ENCODE measurements at regions not wholly inside any gene's neighbourhood (a gene's known extent, or its start where the extent isn't known, plus 50 kb on each side); places are given as distances from the start of the nearest gene placed in this dataset.

DNA sequence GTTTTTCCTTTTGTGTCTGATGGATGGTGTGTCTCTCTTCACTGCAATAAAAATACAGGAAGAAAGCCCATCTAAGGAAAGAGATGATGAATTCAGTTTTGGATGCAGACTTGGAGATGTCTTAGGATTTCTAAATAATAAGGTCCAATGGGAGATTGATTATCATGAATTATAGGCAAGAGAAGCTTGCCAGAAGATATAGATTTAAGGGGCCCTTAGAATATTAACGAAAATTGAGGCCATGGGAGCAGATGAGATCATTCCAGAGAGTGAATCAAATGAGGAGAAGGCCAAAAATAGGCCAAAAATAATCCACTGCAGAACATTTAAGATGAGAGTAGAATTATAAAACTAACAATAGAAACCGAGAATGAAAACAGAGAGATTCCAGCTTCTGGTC is 63.1 kb downstream of the KCNJ2 start:
- no peaks in the 10 kb centered on the region for H3F3A ChIP-seq (replicated peaks; ENCODE audit: low read depth)
- H3K4me2 ChIP-seq, result no peak overlapping the region
- no peaks in the 10 kb centered on the region; the same call in 2 of the 3 replicates for H3K4me1 Mint-ChIP-seq
- no peaks in the 10 kb centered on the region for H3K4me1 ChIP-seq (ENCODE audit: insufficient read depth)
- H3K27me3 ChIP-seq (ENCODE audit: insufficient read depth), result no peaks in the 10 kb centered on the region
- no peak overlapping the region for H3K4me3 ChIP-seq
- DNase-seq (ENCODE audit: low spot score) (no peak), ATAC-seq (no peak)
- no peaks in the 10 kb centered on the region for H3K79me2 ChIP-seq (replicated peaks; ENCODE audit: insufficient read depth)
- H3K9me2 ChIP-seq (ENCODE audit: insufficient read depth), result no peaks in the 10 kb centered on the region; the same call in 1 of the 2 replicates
- no peaks in the 10 kb centered on the region for H3K36me3 ChIP-seq (ENCODE audit: insufficient read depth)
- peaks cover 3% of the 10 kb centered on the region; the same call in 1 of the 3 replicates for H3K9me3 Mint-ChIP-seq
- no peak overlapping the region for H2AFZ ChIP-seq
- no peak overlapping the region for H3K4me3 Mint-ChIP-seq
- no peak overlapping the region for H3K27ac Mint-ChIP-seq
- H3K27me3 Mint-ChIP-seq (ENCODE audit: insufficient read depth, low read depth, poor library complexity), result peaks cover 3% of the 10 kb centered on the region
- no peaks in the 10 kb centered on the region for H4K20me1 ChIP-seq (replicated peaks; ENCODE audit: insufficient read depth)
- TF ChIP-seq CREB1 (CRISPR knock-in tag; IDR thresholded peaks at IDR 0.05; ENCODE audit: low read depth) (no peak), STAT1 (IDR thresholded peaks at IDR 0.05; ENCODE audit: unreplicated experiment) (no peak), JUNB (IDR thresholded peaks at IDR 0.05; ENCODE audit: unreplicated experiment) (no peak), POLR2AphosphoS5 (IDR thresholded peaks at IDR 0.05; ENCODE audit: low read depth) (no peak), ETS1 (IDR thresholded peaks at IDR 0.05) (no peak), ZNF331 (CRISPR knock-in tag; IDR thresholded peaks at IDR 0.05; ENCODE audit: low read depth) (no peak), ZNF114 (CRISPR knock-in tag; IDR thresholded peaks at IDR 0.05) (no peak), EZH2phosphoT487 (IDR thresholded peaks at IDR 0.05; ENCODE audit: unreplicated experiment) (no peak), NANOG (IDR thresholded peaks at IDR 0.05; ENCODE audit: borderline replicate concordance) (no peak), EZH2 (IDR thresholded peaks at IDR 0.05; ENCODE audit: low read depth, unreplicated experiment) (no peak)
- TF ChIP-seq, protein P1, sequence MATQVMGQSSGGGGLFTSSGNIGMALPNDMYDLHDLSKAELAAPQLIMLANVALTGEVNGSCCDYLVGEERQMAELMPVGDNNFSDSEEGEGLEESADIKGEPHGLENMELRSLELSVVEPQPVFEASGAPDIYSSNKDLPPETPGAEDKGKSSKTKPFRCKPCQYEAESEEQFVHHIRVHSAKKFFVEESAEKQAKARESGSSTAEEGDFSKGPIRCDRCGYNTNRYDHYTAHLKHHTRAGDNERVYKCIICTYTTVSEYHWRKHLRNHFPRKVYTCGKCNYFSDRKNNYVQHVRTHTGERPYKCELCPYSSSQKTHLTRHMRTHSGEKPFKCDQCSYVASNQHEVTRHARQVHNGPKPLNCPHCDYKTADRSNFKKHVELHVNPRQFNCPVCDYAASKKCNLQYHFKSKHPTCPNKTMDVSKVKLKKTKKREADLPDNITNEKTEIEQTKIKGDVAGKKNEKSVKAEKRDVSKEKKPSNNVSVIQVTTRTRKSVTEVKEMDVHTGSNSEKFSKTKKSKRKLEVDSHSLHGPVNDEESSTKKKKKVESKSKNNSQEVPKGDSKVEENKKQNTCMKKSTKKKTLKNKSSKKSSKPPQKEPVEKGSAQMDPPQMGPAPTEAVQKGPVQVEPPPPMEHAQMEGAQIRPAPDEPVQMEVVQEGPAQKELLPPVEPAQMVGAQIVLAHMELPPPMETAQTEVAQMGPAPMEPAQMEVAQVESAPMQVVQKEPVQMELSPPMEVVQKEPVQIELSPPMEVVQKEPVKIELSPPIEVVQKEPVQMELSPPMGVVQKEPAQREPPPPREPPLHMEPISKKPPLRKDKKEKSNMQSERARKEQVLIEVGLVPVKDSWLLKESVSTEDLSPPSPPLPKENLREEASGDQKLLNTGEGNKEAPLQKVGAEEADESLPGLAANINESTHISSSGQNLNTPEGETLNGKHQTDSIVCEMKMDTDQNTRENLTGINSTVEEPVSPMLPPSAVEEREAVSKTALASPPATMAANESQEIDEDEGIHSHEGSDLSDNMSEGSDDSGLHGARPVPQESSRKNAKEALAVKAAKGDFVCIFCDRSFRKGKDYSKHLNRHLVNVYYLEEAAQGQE (IDR thresholded peaks at IDR 0.05; ENCODE audit: unreplicated experiment), result no peak
- TF ChIP-seq, protein P2, sequence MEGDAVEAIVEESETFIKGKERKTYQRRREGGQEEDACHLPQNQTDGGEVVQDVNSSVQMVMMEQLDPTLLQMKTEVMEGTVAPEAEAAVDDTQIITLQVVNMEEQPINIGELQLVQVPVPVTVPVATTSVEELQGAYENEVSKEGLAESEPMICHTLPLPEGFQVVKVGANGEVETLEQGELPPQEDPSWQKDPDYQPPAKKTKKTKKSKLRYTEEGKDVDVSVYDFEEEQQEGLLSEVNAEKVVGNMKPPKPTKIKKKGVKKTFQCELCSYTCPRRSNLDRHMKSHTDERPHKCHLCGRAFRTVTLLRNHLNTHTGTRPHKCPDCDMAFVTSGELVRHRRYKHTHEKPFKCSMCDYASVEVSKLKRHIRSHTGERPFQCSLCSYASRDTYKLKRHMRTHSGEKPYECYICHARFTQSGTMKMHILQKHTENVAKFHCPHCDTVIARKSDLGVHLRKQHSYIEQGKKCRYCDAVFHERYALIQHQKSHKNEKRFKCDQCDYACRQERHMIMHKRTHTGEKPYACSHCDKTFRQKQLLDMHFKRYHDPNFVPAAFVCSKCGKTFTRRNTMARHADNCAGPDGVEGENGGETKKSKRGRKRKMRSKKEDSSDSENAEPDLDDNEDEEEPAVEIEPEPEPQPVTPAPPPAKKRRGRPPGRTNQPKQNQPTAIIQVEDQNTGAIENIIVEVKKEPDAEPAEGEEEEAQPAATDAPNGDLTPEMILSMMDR (conservative IDR thresholded peaks at IDR 0.05; ENCODE audit: low read depth in 2 of 2), result no peak
- TF ChIP-seq, protein P3, sequence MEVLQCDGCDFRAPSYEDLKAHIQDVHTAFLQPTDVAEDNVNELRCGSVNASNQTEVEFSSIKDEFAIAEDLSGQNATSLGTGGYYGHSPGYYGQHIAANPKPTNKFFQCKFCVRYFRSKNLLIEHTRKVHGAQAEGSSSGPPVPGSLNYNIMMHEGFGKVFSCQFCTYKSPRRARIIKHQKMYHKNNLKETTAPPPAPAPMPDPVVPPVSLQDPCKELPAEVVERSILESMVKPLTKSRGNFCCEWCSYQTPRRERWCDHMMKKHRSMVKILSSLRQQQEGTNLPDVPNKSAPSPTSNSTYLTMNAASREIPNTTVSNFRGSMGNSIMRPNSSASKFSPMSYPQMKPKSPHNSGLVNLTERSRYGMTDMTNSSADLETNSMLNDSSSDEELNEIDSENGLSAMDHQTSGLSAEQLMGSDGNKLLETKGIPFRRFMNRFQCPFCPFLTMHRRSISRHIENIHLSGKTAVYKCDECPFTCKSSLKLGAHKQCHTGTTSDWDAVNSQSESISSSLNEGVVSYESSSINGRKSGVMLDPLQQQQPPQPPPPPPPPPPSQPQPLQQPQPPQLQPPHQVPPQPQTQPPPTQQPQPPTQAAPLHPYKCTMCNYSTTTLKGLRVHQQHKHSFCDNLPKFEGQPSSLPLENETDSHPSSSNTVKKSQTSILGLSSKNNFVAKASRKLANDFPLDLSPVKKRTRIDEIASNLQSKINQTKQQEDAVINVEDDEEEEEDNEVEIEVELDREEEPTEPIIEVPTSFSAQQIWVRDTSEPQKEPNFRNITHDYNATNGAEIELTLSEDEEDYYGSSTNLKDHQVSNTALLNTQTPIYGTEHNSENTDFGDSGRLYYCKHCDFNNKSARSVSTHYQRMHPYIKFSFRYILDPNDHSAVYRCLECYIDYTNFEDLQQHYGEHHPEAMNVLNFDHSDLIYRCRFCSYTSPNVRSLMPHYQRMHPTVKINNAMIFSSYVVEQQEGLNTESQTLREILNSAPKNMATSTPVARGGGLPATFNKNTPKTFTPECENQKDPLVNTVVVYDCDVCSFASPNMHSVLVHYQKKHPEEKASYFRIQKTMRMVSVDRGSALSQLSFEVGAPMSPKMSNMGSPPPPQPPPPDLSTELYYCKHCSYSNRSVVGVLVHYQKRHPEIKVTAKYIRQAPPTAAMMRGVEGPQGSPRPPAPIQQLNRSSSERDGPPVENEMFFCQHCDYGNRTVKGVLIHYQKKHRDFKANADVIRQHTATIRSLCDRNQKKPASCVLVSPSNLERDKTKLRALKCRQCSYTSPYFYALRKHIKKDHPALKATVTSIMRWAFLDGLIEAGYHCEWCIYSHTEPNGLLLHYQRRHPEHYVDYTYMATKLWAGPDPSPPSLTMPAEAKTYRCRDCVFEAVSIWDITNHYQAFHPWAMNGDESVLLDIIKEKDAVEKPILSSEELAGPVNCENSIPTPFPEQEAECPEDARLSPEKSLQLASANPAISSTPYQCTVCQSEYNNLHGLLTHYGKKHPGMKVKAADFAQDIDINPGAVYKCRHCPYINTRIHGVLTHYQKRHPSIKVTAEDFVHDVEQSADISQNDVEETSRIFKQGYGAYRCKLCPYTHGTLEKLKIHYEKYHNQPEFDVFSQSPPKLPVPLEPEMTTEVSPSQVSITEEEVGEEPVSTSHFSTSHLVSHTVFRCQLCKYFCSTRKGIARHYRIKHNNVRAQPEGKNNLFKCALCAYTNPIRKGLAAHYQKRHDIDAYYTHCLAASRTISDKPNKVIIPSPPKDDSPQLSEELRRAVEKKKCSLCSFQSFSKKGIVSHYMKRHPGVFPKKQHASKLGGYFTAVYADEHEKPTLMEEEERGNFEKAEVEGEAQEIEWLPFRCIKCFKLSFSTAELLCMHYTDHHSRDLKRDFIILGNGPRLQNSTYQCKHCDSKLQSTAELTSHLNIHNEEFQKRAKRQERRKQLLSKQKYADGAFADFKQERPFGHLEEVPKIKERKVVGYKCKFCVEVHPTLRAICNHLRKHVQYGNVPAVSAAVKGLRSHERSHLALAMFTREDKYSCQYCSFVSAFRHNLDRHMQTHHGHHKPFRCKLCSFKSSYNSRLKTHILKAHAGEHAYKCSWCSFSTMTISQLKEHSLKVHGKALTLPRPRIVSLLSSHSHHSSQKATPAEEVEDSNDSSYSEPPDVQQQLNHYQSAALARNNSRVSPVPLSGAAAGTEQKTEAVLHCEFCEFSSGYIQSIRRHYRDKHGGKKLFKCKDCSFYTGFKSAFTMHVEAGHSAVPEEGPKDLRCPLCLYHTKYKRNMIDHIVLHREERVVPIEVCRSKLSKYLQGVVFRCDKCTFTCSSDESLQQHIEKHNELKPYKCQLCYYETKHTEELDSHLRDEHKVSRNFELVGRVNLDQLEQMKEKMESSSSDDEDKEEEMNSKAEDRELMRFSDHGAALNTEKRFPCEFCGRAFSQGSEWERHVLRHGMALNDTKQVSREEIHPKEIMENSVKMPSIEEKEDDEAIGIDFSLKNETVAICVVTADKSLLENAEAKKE (CRISPR knock-in tag; IDR thresholded peaks at IDR 0.05), result no peak
- no peak overlapping the region for H3K27ac ChIP-seq (ENCODE audit: low read depth)
- H3K36me3 Mint-ChIP-seq (ENCODE audit: low read depth), result no peaks in the 10 kb centered on the region

All from GM23338 (cell line).